ENCODE measurements at regions not wholly inside any gene's neighbourhood (a gene's known extent, or its start where the extent isn't known, plus 50 kb on each side); places are given as distances from the start of the nearest gene placed in this dataset.

GRCh38 chr10:56286096-56286495 lies 75.0 kb downstream of the ZWINT start:
- no peak overlapping the region for H2AFZ ChIP-seq (ENCODE audit: low read length)
- H3K9me2 ChIP-seq (replicated peaks; ENCODE audit: low read length): no peaks in the 10 kb centered on the region
- H3K36me3 ChIP-seq (ENCODE audit: low read depth, low read length): no peaks in the 10 kb centered on the region
- H3K4me1 ChIP-seq (ENCODE audit: insufficient read depth, low read length): no peaks in the 10 kb centered on the region
- DNase-seq (peak; percentile 42), ATAC-seq (0 out of 2 replicates have a peak, but pooled peaks have one; percentile 27)
- ChIA-PET POLR2A (ENCODE audit: unreplicated experiment) (no interaction called here), CTCF (no interaction called here)
- no peaks in the 10 kb centered on the region for H3K9me3 ChIP-seq (ENCODE audit: low read length)
- no peak overlapping the region for H3K4me3 ChIP-seq (ENCODE audit: low read length)
- H3F3A ChIP-seq (ENCODE audit: low read length, unreplicated experiment): no peaks in the 10 kb centered on the region
- no peak overlapping the region for H3K9ac ChIP-seq (ENCODE audit: low read length)
- H3K4me2 ChIP-seq (ENCODE audit: low read length): no peak overlapping the region
- no peaks in the 10 kb centered on the region for H3K79me2 ChIP-seq (ENCODE audit: low read length)
- intact Hi-C loops (cut with micrococcal nuclease): no loop called here
- BruUV-seq (replicated peaks): no TSS peak
- H3K27me3 ChIP-seq (ENCODE audit: low read length): 0 out of 2 replicates have a peak, but pooled peaks cover 3% of the 10 kb centered on the region
- H3K27ac ChIP-seq (ENCODE audit: low read length): no peak overlapping the region
- TF ChIP-seq EZH2 (IDR thresholded peaks at IDR 0.05; ENCODE audit: low read length, unreplicated experiment) (no peak), EZH2phosphoT487 (IDR thresholded peaks at IDR 0.05; ENCODE audit: borderline replicate concordance, low read length) (no peak), CTCF (conservative IDR thresholded peaks at IDR 0.05; ENCODE audit: low read depth, low read length) (no peak)
- no peaks in the 10 kb centered on the region for H4K20me1 ChIP-seq (ENCODE audit: low read length)

- POLR2A ChIA-PET (ENCODE audit: unreplicated experiment): no interaction called here
- no TSS peak for BruUV-seq (replicated peaks)
These were observed 81.8 kb downstream of the ZWINT start for GRCh38 chr10:56279270-56279669.

More at GRCh38 chr10:56279270-56279669, 81.8 kb downstream of the ZWINT start:
- DNase-seq (no peak), ATAC-seq (no peak)
- H3F3A ChIP-seq (ENCODE audit: low read length, unreplicated experiment): no peaks in the 10 kb centered on the region
- H3K9ac ChIP-seq (ENCODE audit: low read length): no peak overlapping the region
- no peaks in the 10 kb centered on the region for H3K79me2 ChIP-seq (ENCODE audit: low read length)
- no peak overlapping the region for H2AFZ ChIP-seq (ENCODE audit: low read length)
- no peak overlapping the region for H3K27ac ChIP-seq (ENCODE audit: low read length)
- no peaks in the 10 kb centered on the region for H4K20me1 ChIP-seq (ENCODE audit: low read length)
- H3K4me3 ChIP-seq (ENCODE audit: low read length): no peak overlapping the region
- H3K9me2 ChIP-seq (replicated peaks; ENCODE audit: low read length): no peaks in the 10 kb centered on the region
- intact Hi-C loops (cut with micrococcal nuclease): no loop called here
- no peak for TF ChIP-seq EZH2 (IDR thresholded peaks at IDR 0.05; ENCODE audit: low read length, unreplicated experiment)
- no peak for TF ChIP-seq CTCF (conservative IDR thresholded peaks at IDR 0.05; ENCODE audit: low read depth, low read length)
- TF ChIP-seq EZH2phosphoT487 (IDR thresholded peaks at IDR 0.05; ENCODE audit: borderline replicate concordance, low read length): no peak
- H3K36me3 ChIP-seq (ENCODE audit: low read depth, low read length): no peaks in the 10 kb centered on the region
- H3K9me3 ChIP-seq (ENCODE audit: low read length): no peaks in the 10 kb centered on the region
- 0 out of 2 replicates have a peak, but pooled peaks cover 3% of the 10 kb centered on the region for H3K27me3 ChIP-seq (ENCODE audit: low read length)
- CTCF ChIA-PET: no interaction called here
- H3K4me1 ChIP-seq (ENCODE audit: insufficient read depth, low read length): no peaks in the 10 kb centered on the region
- no peak overlapping the region for H3K4me2 ChIP-seq (ENCODE audit: low read length)
